NT2/D1 (cell line): ENCODE measurements at regions not wholly inside any gene's neighbourhood (a gene's known extent, or its start where the extent isn't known, plus 50 kb on each side); places are given as distances from the start of the nearest gene placed in this dataset.

Experiments used
- YY1 ChIP-seq: IDR thresholded peaks from 2 replicates; pipeline ENCODE4 v1.6.1; 2011; ENCODE audit not compliant: insufficient read length, insufficient read depth
- ZNF274 ChIP-seq: IDR thresholded peaks from 2 replicates; pipeline ENCODE4 v1.6.1; 2011; ENCODE audit warnings: mild to moderate bottlenecking, low read depth, low read length

DNA sequence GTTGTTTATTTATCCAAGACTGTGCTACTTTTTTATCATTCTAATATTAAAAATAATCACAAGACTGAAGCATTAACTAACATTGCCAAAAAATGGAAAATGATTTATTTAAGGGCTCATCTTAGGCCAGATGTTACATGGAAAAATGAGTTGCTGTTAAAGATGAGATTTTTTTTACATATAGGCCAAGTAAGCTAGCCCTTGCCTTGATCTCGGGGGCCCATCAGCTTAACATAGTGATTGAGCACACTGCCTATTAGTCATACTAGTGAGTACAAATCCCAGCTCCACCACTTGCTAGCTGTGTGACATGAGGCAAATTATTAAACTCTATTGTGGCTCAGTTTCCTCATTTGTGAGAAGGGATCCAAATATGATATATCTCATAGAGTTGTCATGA lies 275.9 kb upstream of the SNX7 start:
- TF ChIP-seq ZNF274 (no peak), YY1 (no peak)
